BJ (cell line): ENCODE measurements at regions not wholly inside any gene's neighbourhood (a gene's known extent, or its start where the extent isn't known, plus 50 kb on each side); places are given as distances from the start of the nearest gene placed in this dataset.

Experiments used
- CTCF ChIA-PET: fragments of 350-600 bp; formaldehyde crosslinking; extraction: SDS; loops from one replicate; lab custom pipeline; 2021; ENCODE audit warnings: antibody characterized with exemption, inconsistent platforms; lab: Yijun Ruan, JAX
- POLR2A ChIA-PET: fragments of 300-600 bp; sonication (Branson Sonifier 250); formaldehyde crosslinking; extraction: SDS; loops from one replicate; lab custom pipeline; 2021; ENCODE audit warnings: antibody characterized with exemption; lab: Charles Lee
- DNase-seq: peaks from one replicate; pipeline ENCODE4 v3.0.0-alpha.2; 2011; ENCODE audit warnings: low read depth
- H3K27me3 ChIP-seq: 2 replicates; pipeline ENCODE4 v1.6.0; 2011; ENCODE audit warnings: low read length; ENCODE audit not compliant: control insufficient read depth, insufficient read depth
- H3K36me3 ChIP-seq: 2 replicates; pipeline ENCODE4 v1.5.1; 2011; ENCODE audit warnings: low read length; ENCODE audit not compliant: control insufficient read depth, insufficient read depth
- H3K4me3 ChIP-seq: 2 replicates; pipeline ENCODE4 v1.5.1; 2011; ENCODE audit warnings: low read depth, mild to moderate bottlenecking, control low read depth, low read length
- CTCF ChIP-seq: IDR thresholded peaks from 2 replicates; pipeline ENCODE4 v1.5.1; 2011; ENCODE audit warnings: low read depth, mild to moderate bottlenecking, control low read depth, inconsistent platforms, low read length, moderate library complexity; ENCODE audit not compliant: insufficient read depth

DNA sequence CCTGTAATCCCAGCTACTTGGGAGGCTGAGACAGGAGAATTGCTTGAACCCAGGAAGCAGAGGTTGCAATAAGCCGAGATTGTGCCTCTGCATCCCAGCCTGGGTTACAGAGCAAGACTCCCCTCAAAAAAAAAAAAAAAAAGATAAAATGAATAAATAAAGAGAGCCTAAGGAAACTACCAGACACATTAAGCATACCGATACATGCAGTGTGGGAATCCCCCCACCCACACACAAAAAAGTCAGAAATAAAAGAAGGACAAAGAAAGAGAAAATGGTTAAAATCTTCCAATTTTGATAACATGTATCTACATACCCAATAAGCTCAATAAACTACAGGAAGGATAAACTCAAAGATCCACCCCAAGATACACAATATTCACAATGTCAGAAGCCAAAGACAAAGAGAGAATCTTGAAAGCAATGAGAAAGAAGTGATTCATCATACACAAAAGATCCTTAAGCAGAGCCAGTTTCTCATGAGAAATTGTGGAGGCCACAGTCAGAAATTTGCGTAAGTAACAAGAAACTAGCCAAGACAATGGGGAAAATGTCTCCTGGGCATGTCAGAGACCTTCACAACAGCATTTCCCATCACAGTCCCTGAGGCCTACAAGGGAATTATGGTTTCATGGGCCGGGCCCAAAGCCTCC lies 1197.0 kb downstream of the AMY1C start:
- no peaks in the 10 kb centered on the region for H3K36me3 ChIP-seq
- no peak for TF ChIP-seq CTCF
- POLR2A ChIA-PET = no interaction called here
- no peaks in the 10 kb centered on the region for H3K27me3 ChIP-seq
- DNase-seq = no peak
- CTCF ChIA-PET = no interaction called here
- no peak overlapping the region for H3K4me3 ChIP-seq

- POLR2A ChIA-PET = no interaction called here
- CTCF ChIA-PET = no interaction called here
- TF ChIP-seq CTCF = no peak
- Histone ChIP-seq H3K27me3 (no peaks in the 10 kb centered on the region), H3K36me3 (no peaks in the 10 kb centered on the region), H3K4me3 (no peak overlapping the region)
- no peak for DNase-seq
Observed at GRCh38 chr1:104953555-104953954, 1203.9 kb downstream of the AMY1C start.

GRCh38 chr1:104973516-104973915 lies 1223.8 kb downstream of the AMY1C start:
- no peak for DNase-seq
- TF ChIP-seq CTCF = no peak
- ChIA-PET CTCF (no interaction called here), POLR2A (no interaction called here)
- H3K4me3 ChIP-seq = no peak overlapping the region
- H3K27me3 ChIP-seq = no peaks in the 10 kb centered on the region
- H3K36me3 ChIP-seq = no peaks in the 10 kb centered on the region

- TF ChIP-seq CTCF = no peak
- CTCF ChIA-PET = no interaction called here
- H3K4me3 ChIP-seq = no peak overlapping the region
- no peak for DNase-seq
- H3K36me3 ChIP-seq = no peaks in the 10 kb centered on the region
- POLR2A ChIA-PET = no interaction called here
- H3K27me3 ChIP-seq = no peaks in the 10 kb centered on the region
Observed at GRCh38 chr1:104979651-104980050, 1230.0 kb downstream of the AMY1C start.

- H3K4me3 ChIP-seq = no peak overlapping the region
- DNase-seq = no peak
- POLR2A ChIA-PET = no interaction called here
- H3K27me3 ChIP-seq = no peaks in the 10 kb centered on the region
- CTCF ChIA-PET = no interaction called here
- TF ChIP-seq CTCF = no peak
- H3K36me3 ChIP-seq = no peaks in the 10 kb centered on the region
Observed at GRCh38 chr1:104987210-104987609, 1237.5 kb downstream of the AMY1C start.
